Spleen (tissue), 7 donors: ENCODE measurements at regions not wholly inside any gene's neighbourhood (a gene's known extent, or its start where the extent isn't known, plus 50 kb on each side); places are given as distances from the start of the nearest gene placed in this dataset.

Experiments used
- POLR2A ChIP-seq, 3 donors: fragments of 450-650 bp; IDR thresholded peaks; one replicate each; pipeline ENCODE4 v1.5.1; 2017; ENCODE audit warnings: antibody characterized with exemption in 3 of 3, mild to moderate bottlenecking in 1 of 3
- POLR2AphosphoS5 ChIP-seq, 3 donors: sonication (generic); formaldehyde crosslinking; IDR thresholded peaks; one replicate each; pipeline ENCODE4 v1.5.1; 2017; ENCODE audit warnings: antibody characterized with exemption in 3 of 3
- TF ChIP-seq, protein P1 (sequence below), 11 experiments: fragments of 200-600 bp in 7 of 11; fragments of 450-650 bp in 4 of 11; sonication (generic) in 4 of 11; IDR thresholded peaks in 8 of 11; conservative IDR thresholded peaks in 3 of 11; 1 replicate in 7 of 11; 2 replicates in 4 of 11; pipeline versions ENCODE4 v1.4.0 to v1.8.0; 2016 to 2021; ENCODE audit warnings: antibody characterized with exemption in 11 of 11, inconsistent platforms in 4 of 11, mild to moderate bottlenecking in 1 of 11
- donor health status: DM: no; HTN: no; CAD: no; lungs with moderate emphysema.
- donor health status: DM: no; HTN: no; CAD: no.
- donor health status: DM: no; HTN: no; CAD: no.

DNA sequence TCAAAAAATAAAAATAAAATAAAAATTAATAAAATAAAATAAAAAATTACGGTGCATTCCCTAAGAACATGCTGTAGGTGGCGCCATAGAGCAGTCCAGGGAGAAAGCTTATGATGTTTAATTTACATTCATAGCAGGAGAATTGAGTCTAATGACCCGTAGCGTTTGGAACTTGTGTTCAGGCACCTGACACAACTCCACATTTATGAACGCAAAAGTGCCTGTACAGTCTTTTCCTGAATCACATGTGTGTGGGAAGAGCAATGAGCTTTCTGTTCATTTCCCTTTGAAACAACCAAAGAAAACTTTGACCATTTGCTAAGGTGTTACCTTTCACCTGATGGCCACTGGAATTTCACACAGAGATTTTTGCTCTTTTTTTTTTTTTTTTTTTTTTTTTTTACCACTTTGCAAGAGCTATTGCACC lies 60.6 kb upstream of the KCNA1 start:
- TF ChIP-seq, protein P1, sequence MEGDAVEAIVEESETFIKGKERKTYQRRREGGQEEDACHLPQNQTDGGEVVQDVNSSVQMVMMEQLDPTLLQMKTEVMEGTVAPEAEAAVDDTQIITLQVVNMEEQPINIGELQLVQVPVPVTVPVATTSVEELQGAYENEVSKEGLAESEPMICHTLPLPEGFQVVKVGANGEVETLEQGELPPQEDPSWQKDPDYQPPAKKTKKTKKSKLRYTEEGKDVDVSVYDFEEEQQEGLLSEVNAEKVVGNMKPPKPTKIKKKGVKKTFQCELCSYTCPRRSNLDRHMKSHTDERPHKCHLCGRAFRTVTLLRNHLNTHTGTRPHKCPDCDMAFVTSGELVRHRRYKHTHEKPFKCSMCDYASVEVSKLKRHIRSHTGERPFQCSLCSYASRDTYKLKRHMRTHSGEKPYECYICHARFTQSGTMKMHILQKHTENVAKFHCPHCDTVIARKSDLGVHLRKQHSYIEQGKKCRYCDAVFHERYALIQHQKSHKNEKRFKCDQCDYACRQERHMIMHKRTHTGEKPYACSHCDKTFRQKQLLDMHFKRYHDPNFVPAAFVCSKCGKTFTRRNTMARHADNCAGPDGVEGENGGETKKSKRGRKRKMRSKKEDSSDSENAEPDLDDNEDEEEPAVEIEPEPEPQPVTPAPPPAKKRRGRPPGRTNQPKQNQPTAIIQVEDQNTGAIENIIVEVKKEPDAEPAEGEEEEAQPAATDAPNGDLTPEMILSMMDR (IDR thresholded peaks at IDR 0.05 in 8 of 11, conservative IDR thresholded peaks at IDR 0.05 in 3 of 11) = peak; percentile 7 to 79 (median 56)
- TF ChIP-seq POLR2A (IDR thresholded peaks at IDR 0.05) (no peak), POLR2AphosphoS5 (IDR thresholded peaks at IDR 0.05) (no peak)
